ENCODE measurements at regions not wholly inside any gene's neighbourhood (a gene's known extent, or its start where the extent isn't known, plus 50 kb on each side); places are given as distances from the start of the nearest gene placed in this dataset.

DNA sequence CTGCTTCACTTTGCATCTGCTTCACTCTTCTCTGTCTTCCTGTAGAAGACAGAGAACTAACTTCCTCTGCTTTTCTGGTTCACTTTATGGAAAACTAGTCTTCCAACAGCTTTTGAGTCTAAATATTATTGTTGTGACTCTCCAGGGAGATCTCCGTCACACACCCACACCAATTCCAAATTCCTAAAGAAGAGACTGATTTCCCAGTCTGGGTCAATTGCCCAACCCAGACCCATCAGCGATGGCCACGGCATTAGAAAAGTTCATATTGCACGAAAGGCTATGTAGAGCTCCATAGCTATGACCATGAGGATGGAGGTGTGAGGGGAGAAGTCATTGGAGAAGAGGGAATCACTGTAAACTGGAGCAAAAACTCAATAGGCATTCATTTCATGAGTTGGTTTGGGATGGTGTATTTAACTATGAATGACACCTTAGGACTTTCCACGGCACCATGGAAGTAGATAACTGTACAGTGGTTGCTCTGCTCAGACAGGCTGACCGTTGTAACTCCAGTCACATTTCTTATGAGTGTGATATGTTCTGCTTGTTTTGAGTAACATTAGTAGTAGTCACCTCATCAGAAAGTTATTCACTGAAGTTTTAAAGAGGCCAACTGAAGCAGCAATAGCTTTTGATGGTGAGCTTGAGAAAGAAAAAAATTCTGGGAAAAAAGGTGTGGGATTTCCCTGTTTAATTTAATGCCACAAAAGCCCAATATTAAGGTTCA lies 78.1 kb upstream of the MAMDC2 start:
- TF ChIP-seq, protein P1, sequence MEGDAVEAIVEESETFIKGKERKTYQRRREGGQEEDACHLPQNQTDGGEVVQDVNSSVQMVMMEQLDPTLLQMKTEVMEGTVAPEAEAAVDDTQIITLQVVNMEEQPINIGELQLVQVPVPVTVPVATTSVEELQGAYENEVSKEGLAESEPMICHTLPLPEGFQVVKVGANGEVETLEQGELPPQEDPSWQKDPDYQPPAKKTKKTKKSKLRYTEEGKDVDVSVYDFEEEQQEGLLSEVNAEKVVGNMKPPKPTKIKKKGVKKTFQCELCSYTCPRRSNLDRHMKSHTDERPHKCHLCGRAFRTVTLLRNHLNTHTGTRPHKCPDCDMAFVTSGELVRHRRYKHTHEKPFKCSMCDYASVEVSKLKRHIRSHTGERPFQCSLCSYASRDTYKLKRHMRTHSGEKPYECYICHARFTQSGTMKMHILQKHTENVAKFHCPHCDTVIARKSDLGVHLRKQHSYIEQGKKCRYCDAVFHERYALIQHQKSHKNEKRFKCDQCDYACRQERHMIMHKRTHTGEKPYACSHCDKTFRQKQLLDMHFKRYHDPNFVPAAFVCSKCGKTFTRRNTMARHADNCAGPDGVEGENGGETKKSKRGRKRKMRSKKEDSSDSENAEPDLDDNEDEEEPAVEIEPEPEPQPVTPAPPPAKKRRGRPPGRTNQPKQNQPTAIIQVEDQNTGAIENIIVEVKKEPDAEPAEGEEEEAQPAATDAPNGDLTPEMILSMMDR (IDR thresholded peaks at IDR 0.05; ENCODE audit: poor library complexity, severe bottlenecking), result no peak
- no peaks in the 10 kb centered on the region for H3K36me3 ChIP-seq (ENCODE audit: low read depth)
- H3K9me3 ChIP-seq (ENCODE audit: severe bottlenecking), result no peaks in the 10 kb centered on the region
- H3K4me3 ChIP-seq (ENCODE audit: severe bottlenecking), result no peak overlapping the region
- no peak for DNase-seq (ENCODE audit: low spot score)
- no peak for ATAC-seq (ENCODE audit: low read depth)
- peaks cover 6% of the 10 kb centered on the region for H3K4me1 ChIP-seq (ENCODE audit: insufficient read depth, poor library complexity, severe bottlenecking)
- no peaks in the 10 kb centered on the region for H3K27me3 ChIP-seq (ENCODE audit: insufficient read depth, poor library complexity, severe bottlenecking)
- no peak overlapping the region for H3K27ac ChIP-seq (ENCODE audit: poor library complexity, severe bottlenecking)

DNA sequence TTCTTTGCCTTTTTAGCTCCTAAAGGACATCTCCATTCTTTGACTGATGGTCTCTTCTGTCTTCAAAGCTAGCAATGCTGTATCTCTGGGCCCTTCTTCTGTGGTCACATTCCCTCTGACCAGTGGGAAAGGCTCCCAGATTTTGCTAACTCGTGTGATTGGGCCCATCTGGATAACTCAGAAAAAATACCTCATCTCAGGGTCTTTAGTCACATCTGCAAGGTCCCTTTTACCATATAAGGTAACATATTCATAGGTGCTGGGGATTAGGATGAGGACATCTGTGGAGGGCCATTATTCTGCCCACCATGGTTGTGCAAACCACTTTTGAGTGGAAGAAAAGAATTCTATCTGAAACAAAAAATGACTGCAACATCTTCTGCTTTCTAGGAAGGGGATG lies 76.3 kb upstream of the MAMDC2 start:
- Histone ChIP-seq H3K9me3 (ENCODE audit: severe bottlenecking) (no peaks in the 10 kb centered on the region), H3K36me3 (ENCODE audit: low read depth) (no peaks in the 10 kb centered on the region), H3K27ac (ENCODE audit: poor library complexity, severe bottlenecking) (no peak overlapping the region), H3K27me3 (ENCODE audit: insufficient read depth, poor library complexity, severe bottlenecking) (no peaks in the 10 kb centered on the region), H3K4me1 (ENCODE audit: insufficient read depth, poor library complexity, severe bottlenecking) (no peaks in the 10 kb centered on the region), H3K4me3 (ENCODE audit: severe bottlenecking) (no peak overlapping the region)
- DNase-seq (ENCODE audit: low spot score) (no peak), ATAC-seq (ENCODE audit: low read depth) (no peak)
- TF ChIP-seq, protein P1 (IDR thresholded peaks at IDR 0.05; ENCODE audit: poor library complexity, severe bottlenecking), result no peak

DNA sequence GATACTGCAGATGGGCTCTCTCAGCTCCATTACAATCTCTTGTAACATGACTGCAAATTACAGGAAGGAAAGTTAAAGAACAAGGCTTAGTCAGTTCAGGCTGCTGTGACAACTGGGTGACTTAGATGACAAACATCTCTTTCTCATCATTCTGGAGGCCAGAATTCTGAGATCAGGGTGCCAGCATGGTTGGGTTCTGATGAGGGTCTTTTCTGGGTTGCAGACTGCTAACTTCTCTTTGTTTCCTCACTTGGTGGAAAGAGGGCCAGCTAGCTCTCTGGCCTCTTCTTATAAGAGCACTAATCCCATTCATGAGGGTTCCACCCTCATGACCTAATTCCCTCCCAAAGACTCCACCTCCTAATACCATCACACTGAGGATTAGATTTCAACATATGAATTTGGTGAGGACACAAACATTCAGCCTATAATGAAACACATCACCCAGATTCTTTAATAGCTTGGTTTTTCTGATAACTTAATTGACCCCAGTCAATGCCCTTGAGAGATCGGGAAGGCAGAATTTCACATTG lies 73.6 kb upstream of the MAMDC2 start:
- Histone ChIP-seq H3K4me1 (ENCODE audit: insufficient read depth, poor library complexity, severe bottlenecking) (no peaks in the 10 kb centered on the region), H3K36me3 (ENCODE audit: low read depth) (no peaks in the 10 kb centered on the region), H3K9me3 (ENCODE audit: severe bottlenecking) (no peaks in the 10 kb centered on the region), H3K27ac (ENCODE audit: poor library complexity, severe bottlenecking) (no peak overlapping the region), H3K27me3 (ENCODE audit: insufficient read depth, poor library complexity, severe bottlenecking) (no peaks in the 10 kb centered on the region), H3K4me3 (ENCODE audit: severe bottlenecking) (no peak overlapping the region)
- no peak for DNase-seq (ENCODE audit: low spot score)
- ATAC-seq (ENCODE audit: low read depth), result no peak
- TF ChIP-seq, protein P1 (IDR thresholded peaks at IDR 0.05; ENCODE audit: poor library complexity, severe bottlenecking), result no peak

DNA sequence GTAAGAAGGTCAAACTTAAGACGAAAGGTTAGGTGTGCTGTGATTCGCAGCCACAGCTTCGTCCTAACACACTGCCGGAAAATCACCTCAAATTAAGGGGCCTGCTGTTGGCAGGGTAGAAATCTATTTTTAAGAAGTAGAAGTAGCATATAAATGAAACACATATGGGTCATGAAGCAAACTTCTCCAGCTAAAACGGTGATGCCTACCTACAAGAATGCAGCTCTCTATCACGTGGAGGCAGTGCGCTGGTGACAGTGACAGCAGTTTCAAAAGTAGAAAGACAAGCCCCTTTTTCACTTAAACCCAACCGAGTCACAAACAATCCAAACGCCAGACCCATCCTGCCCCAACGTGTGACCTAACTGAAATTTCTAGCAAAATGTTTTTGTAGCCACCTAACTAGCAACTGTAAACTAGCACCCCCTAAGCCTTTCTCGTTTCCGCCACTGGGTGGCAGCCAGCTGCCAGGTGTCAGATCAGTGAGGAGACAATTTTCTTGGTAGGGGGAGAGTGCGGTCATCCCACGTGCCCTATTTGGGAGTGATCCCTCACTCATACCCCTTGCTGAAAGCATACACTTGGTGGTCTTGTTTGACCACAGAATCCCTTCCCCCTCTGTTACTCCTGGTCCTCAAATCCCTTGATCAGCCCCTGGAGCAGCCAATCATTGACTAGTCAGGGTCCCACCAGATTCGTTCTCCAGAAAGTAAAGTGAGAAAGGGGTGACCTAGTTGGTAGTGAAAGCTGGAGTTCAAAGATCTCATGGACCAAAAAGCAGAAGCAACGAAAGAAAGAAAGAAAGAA lies 71.8 kb upstream of the MAMDC2 start:
- Histone ChIP-seq H3K27me3 (ENCODE audit: insufficient read depth, poor library complexity, severe bottlenecking) (no peaks in the 10 kb centered on the region), H3K27ac (ENCODE audit: poor library complexity, severe bottlenecking) (no peak overlapping the region), H3K9me3 (ENCODE audit: severe bottlenecking) (no peaks in the 10 kb centered on the region), H3K36me3 (ENCODE audit: low read depth) (no peaks in the 10 kb centered on the region), H3K4me3 (ENCODE audit: severe bottlenecking) (no peak overlapping the region), H3K4me1 (ENCODE audit: insufficient read depth, poor library complexity, severe bottlenecking) (peaks cover 12% of the 10 kb centered on the region)
- TF ChIP-seq, protein P1 (IDR thresholded peaks at IDR 0.05; ENCODE audit: poor library complexity, severe bottlenecking), result peak; percentile 96
- peak; percentile 63 for ATAC-seq (ENCODE audit: low read depth)
- peak; percentile 62 for DNase-seq (ENCODE audit: low spot score)

All from RWPE2 (cell line).